ENCODE measurements at regions not wholly inside any gene's neighbourhood (a gene's known extent, or its start where the extent isn't known, plus 50 kb on each side); places are given as distances from the start of the nearest gene placed in this dataset.

- Histone ChIP-seq H3K9me2 (ENCODE audit: insufficient read depth, low read length) (no peaks in the 10 kb centered on the region), H3K4me2 (ENCODE audit: low read length) (no peak overlapping the region), H3K27me3 (ENCODE audit: insufficient read depth, low read depth, low read length) (no peaks in the 10 kb centered on the region), H3F3A (ENCODE audit: insufficient read depth, low read length, poor library complexity, severe bottlenecking) (no peaks in the 10 kb centered on the region), H3K9ac (ENCODE audit: low read length) (no peak overlapping the region), H3K9me3 (ENCODE audit: low read length) (no peaks in the 10 kb centered on the region), H4K20me1 (ENCODE audit: insufficient read depth) (no peaks in the 10 kb centered on the region), H3K4me3 (ENCODE audit: low read length) (no peak overlapping the region), H3K27ac (ENCODE audit: low read length) (no peak overlapping the region), H2AFZ (ENCODE audit: low read depth, low read length) (no peak overlapping the region), H3K36me3 (ENCODE audit: insufficient read depth, low read length) (no peaks in the 10 kb centered on the region), H3K79me2 (replicated peaks; ENCODE audit: insufficient read depth, low read length) (no peaks in the 10 kb centered on the region)
- TF ChIP-seq EP300 (conservative IDR thresholded peaks at IDR 0.05; ENCODE audit: poor library complexity, severe bottlenecking) (no peak), RAD21 (conservative IDR thresholded peaks at IDR 0.05) (no peak), EZH2 (IDR thresholded peaks at IDR 0.05; ENCODE audit: borderline replicate concordance, insufficient read depth, low read length, poor library complexity, severe bottlenecking) (no peak), SMC3 (conservative IDR thresholded peaks at IDR 0.05; ENCODE audit: poor library complexity) (no peak), CTCF (IDR thresholded peaks at IDR 0.05; ENCODE audit: poor library complexity, severe bottlenecking) (no peak), REST (IDR thresholded peaks at IDR 0.05; ENCODE audit: borderline replicate concordance) (no peak), TAF1 (IDR thresholded peaks at IDR 0.05; ENCODE audit: low read depth) (no peak), MXI1 (conservative IDR thresholded peaks at IDR 0.05; ENCODE audit: poor library complexity, severe bottlenecking) (no peak), POLR2AphosphoS5 (IDR thresholded peaks at IDR 0.05) (no peak)
Measured at GRCh38 chr12:24143928-24144327, 194.5 kb upstream of the SOX5 start.

GRCh38 chr12:24139035-24139434 is 189.6 kb upstream of the SOX5 start:
- H3F3A ChIP-seq (ENCODE audit: insufficient read depth, low read length, poor library complexity, severe bottlenecking): no peaks in the 10 kb centered on the region
- H2AFZ ChIP-seq (ENCODE audit: low read depth, low read length): no peak overlapping the region
- no peak overlapping the region for H3K27ac ChIP-seq (ENCODE audit: low read length)
- H3K4me2 ChIP-seq (ENCODE audit: low read length): no peak overlapping the region
- no peaks in the 10 kb centered on the region for H3K9me2 ChIP-seq (ENCODE audit: insufficient read depth, low read length)
- TF ChIP-seq MXI1 (conservative IDR thresholded peaks at IDR 0.05; ENCODE audit: poor library complexity, severe bottlenecking): no peak
- TF ChIP-seq REST (IDR thresholded peaks at IDR 0.05; ENCODE audit: borderline replicate concordance): no peak
- TF ChIP-seq POLR2AphosphoS5 (IDR thresholded peaks at IDR 0.05): no peak
- no peak for TF ChIP-seq EZH2 (IDR thresholded peaks at IDR 0.05; ENCODE audit: borderline replicate concordance, insufficient read depth, low read length, poor library complexity, severe bottlenecking)
- no peak for TF ChIP-seq TAF1 (IDR thresholded peaks at IDR 0.05; ENCODE audit: low read depth)
- no peak for TF ChIP-seq CTCF (IDR thresholded peaks at IDR 0.05; ENCODE audit: poor library complexity, severe bottlenecking)
- no peak for TF ChIP-seq RAD21 (conservative IDR thresholded peaks at IDR 0.05)
- no peak for TF ChIP-seq EP300 (conservative IDR thresholded peaks at IDR 0.05; ENCODE audit: poor library complexity, severe bottlenecking)
- no peak for TF ChIP-seq SMC3 (conservative IDR thresholded peaks at IDR 0.05; ENCODE audit: poor library complexity)
- H3K27me3 ChIP-seq (ENCODE audit: insufficient read depth, low read depth, low read length): no peaks in the 10 kb centered on the region
- H3K79me2 ChIP-seq (replicated peaks; ENCODE audit: insufficient read depth, low read length): no peaks in the 10 kb centered on the region
- no peak overlapping the region for H3K4me3 ChIP-seq (ENCODE audit: low read length)
- no peaks in the 10 kb centered on the region for H3K36me3 ChIP-seq (ENCODE audit: insufficient read depth, low read length)
- no peaks in the 10 kb centered on the region for H3K9me3 ChIP-seq (ENCODE audit: low read length)
- H3K9ac ChIP-seq (ENCODE audit: low read length): no peak overlapping the region
- no peaks in the 10 kb centered on the region for H4K20me1 ChIP-seq (ENCODE audit: insufficient read depth)
